Smooth muscle cell (in vitro differentiated cells): ENCODE measurements at regions not wholly inside any gene's neighbourhood (a gene's known extent, or its start where the extent isn't known, plus 50 kb on each side); places are given as distances from the start of the nearest gene placed in this dataset.

Experiments
- DNase-seq: peaks from one replicate; lab custom pipeline; 2025; ENCODE audit not compliant: unreplicated experiment; lab: John Stamatoyannopoulos, UW
- H2AFZ ChIP-seq: fragments of 200-600 bp; sonication (generic); 2 replicates; pipeline ENCODE4 v1.6.0; 2016; ENCODE audit warnings: antibody characterized with exemption, low read depth, mild to moderate bottlenecking
- H3F3A ChIP-seq: fragments of 200-600 bp; sonication (generic); 2 replicates; pipeline ENCODE4 v1.6.0; 2017; ENCODE audit warnings: antibody characterized with exemption, low read depth
- H3K27ac ChIP-seq: fragments of 200-600 bp; sonication (generic); 2 replicates; pipeline ENCODE4 v1.5.1; 2016; ENCODE audit warnings: low read depth, mild to moderate bottlenecking
- H3K27me3 ChIP-seq: fragments of 200-600 bp; sonication (generic); 2 replicates; pipeline ENCODE4 v1.6.1; 2016; ENCODE audit warnings: low read depth, mild to moderate bottlenecking
- H3K36me3 ChIP-seq: fragments of 200-600 bp; sonication (generic); 2 replicates; pipeline ENCODE4 v1.5.1; 2016; ENCODE audit warnings: low read depth
- H3K4me1 ChIP-seq: fragments of 200-600 bp; sonication (generic); 2 replicates; pipeline ENCODE4 v1.5.1; 2016; ENCODE audit warnings: low read depth
- H3K4me2 ChIP-seq: fragments of 200-600 bp; sonication (generic); 2 replicates; pipeline ENCODE4 v1.6.0; 2016; ENCODE audit warnings: mild to moderate bottlenecking
- H3K4me3 ChIP-seq: fragments of 200-600 bp; sonication (generic); 2 replicates; pipeline ENCODE4 v1.5.1; 2016; ENCODE audit warnings: mild to moderate bottlenecking
- H3K79me2 ChIP-seq: fragments of 200-600 bp; sonication (generic); 2 replicates; pipeline ENCODE4 v1.6.0; 2016; ENCODE audit warnings: low read depth, mild to moderate bottlenecking
- H3K9ac ChIP-seq: fragments of 200-600 bp; sonication (generic); 2 replicates; pipeline ENCODE4 v1.6.0; 2016; ENCODE audit warnings: low read depth
- H3K9me3 ChIP-seq: fragments of 200-600 bp; sonication (generic); replicated peaks from 2 replicates; pipeline ENCODE4 v1.5.1; 2016; ENCODE audit warnings: low read depth
- H4K20me1 ChIP-seq: fragments of 200-600 bp; sonication (generic); 2 replicates; pipeline ENCODE4 v1.6.0; 2016; ENCODE audit warnings: low read depth
- WGBS: methylation state at CpG from one replicate; pipeline ENCODE4 v1.1.7; 2016; ENCODE audit warnings: low lambda C conversion rate; 5-methylcytosine and 5-hydroxymethylcytosine counted together
- TF ChIP-seq, protein P1 (sequence below): fragments of 200-600 bp; sonication (generic); IDR thresholded peaks from 2 replicates; pipeline ENCODE4 v1.5.1; 2017; ENCODE audit warnings: borderline replicate concordance, mild to moderate bottlenecking, antibody characterized with exemption; ENCODE audit not compliant: insufficient read depth, poor library complexity, severe bottlenecking

DNA sequence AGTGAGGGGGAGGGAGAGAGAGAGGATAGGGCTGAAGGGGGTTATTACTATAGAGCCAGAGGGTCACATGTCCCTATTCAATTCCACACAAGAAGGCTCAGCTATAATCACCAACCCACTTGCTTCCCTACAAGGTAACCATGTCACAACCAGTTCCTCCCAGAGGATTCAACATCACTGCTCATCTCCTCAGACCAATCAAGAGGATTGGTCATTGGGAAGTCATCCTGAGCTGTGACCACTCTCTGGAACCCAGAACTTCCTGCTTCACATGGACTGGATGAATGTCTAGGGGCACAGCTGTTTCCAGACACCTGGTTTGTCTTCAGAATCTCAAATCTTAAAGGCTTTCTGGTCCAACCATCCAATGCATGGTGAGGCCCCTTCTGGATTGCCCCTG lies 154.9 kb upstream of the SDK2 start:
- Histone ChIP-seq H3K9me3 (peaks cover 3% of the 10 kb centered on the region), H3K27ac (no peak overlapping the region), H3K79me2 (no peaks in the 10 kb centered on the region), H3K4me3 (no peak overlapping the region), H4K20me1 (peaks cover 8% of the 10 kb centered on the region), H3K4me2 (no peak overlapping the region), H3K4me1 (peaks cover 8% of the 10 kb centered on the region), H3K36me3 (no peaks in the 10 kb centered on the region), H3K27me3 (peaks cover 13% of the 10 kb centered on the region), H3K9ac (no peak overlapping the region), H2AFZ (no peak overlapping the region), H3F3A (peaks cover 6% of the 10 kb centered on the region)
- DNase-seq, result no peak
- TF ChIP-seq, protein P1, sequence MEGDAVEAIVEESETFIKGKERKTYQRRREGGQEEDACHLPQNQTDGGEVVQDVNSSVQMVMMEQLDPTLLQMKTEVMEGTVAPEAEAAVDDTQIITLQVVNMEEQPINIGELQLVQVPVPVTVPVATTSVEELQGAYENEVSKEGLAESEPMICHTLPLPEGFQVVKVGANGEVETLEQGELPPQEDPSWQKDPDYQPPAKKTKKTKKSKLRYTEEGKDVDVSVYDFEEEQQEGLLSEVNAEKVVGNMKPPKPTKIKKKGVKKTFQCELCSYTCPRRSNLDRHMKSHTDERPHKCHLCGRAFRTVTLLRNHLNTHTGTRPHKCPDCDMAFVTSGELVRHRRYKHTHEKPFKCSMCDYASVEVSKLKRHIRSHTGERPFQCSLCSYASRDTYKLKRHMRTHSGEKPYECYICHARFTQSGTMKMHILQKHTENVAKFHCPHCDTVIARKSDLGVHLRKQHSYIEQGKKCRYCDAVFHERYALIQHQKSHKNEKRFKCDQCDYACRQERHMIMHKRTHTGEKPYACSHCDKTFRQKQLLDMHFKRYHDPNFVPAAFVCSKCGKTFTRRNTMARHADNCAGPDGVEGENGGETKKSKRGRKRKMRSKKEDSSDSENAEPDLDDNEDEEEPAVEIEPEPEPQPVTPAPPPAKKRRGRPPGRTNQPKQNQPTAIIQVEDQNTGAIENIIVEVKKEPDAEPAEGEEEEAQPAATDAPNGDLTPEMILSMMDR, result no peak

DNA sequence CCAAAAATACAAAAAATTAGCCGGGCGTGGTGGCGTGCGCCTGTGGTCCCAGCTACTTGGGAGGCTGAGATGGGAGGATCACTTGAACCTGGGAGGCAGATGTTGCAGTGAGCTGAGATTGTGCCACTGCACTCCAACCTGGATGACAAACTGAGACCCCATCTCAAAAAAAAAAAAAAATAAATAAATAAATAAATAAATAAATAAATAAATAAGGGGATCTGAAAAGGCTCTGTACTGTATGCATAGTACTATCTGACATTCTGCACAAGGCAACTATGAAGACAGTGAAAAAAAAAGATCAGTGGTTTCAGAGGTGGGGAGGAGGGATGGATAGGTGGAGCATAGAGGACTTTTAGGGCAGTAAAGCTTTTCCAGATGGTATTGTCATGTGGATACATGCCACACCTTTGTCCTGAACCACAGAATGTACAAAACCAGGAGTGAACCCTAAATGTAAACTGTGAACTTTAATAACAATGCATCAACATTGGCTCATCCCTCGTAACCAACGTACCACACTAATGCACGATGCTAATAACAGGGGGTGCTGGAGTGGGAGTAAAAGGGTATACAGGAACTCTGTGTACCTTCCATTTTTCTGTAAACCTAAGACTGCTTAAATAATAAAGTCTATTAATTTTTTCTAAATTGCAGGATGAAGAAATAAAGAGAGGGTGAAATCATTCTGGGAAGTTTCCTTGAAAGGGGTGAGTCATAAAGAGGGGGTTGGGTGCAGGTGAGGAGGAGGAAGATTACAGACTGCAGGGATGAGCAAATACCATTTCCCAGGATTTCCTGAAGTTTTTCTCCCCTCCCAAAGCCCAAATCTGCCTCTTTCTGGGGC lies 155.8 kb upstream of the SDK2 start:
- TF ChIP-seq, protein P1, result no peak
- H3K9me3 ChIP-seq, result peaks cover 3% of the 10 kb centered on the region
- H2AFZ ChIP-seq, result no peak overlapping the region
- no peak overlapping the region for H3K4me2 ChIP-seq
- H4K20me1 ChIP-seq, result peaks cover 8% of the 10 kb centered on the region
- H3K4me1 ChIP-seq, result peaks cover 8% of the 10 kb centered on the region
- H3K4me3 ChIP-seq, result no peak overlapping the region
- DNase-seq, result no peak
- no peak overlapping the region for H3K27ac ChIP-seq
- H3K27me3 ChIP-seq, result peaks cover 12% of the 10 kb centered on the region
- H3F3A ChIP-seq, result peaks cover 6% of the 10 kb centered on the region
- no peak overlapping the region for H3K9ac ChIP-seq
- H3K79me2 ChIP-seq, result no peaks in the 10 kb centered on the region
- no peaks in the 10 kb centered on the region for H3K36me3 ChIP-seq
- 93% methylated on average over 7 of the region's 7 CpGs for WGBS

DNA sequence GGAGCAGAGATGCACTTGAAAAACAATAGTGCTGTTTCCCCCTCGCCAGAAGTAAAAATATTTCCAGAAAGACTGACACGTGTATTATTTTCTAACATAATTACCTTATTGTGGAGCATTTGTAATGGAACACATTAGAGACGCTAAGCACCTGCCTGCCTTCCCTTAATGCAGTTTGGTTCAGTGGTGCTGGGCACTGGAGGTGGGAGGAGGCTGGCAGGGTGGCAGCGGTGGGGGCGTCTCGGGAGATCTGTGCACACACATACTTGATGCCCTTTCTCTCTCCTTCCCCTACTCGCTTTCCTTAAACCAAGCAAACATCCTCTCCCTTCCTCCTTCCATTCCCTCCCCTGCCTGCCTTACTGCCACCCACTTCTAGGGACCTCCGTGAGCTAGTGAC lies 156.6 kb upstream of the SDK2 start:
- DNase-seq, result no peak
- no peak overlapping the region for H3K27ac ChIP-seq
- peaks cover 8% of the 10 kb centered on the region for H4K20me1 ChIP-seq
- TF ChIP-seq, protein P1, result no peak
- no peak overlapping the region for H3K4me2 ChIP-seq
- no peak overlapping the region for H3K4me3 ChIP-seq
- H3F3A ChIP-seq, result peaks cover 6% of the 10 kb centered on the region
- H3K79me2 ChIP-seq, result no peaks in the 10 kb centered on the region
- H3K9ac ChIP-seq, result no peak overlapping the region
- no peaks in the 10 kb centered on the region for H3K36me3 ChIP-seq
- peaks cover 5% of the 10 kb centered on the region for H3K27me3 ChIP-seq
- peaks cover 3% of the 10 kb centered on the region for H3K9me3 ChIP-seq
- H2AFZ ChIP-seq, result no peak overlapping the region
- WGBS, result 85% methylated on average over 8 of the region's 8 CpGs
- H3K4me1 ChIP-seq, result peaks cover 8% of the 10 kb centered on the region

DNA sequence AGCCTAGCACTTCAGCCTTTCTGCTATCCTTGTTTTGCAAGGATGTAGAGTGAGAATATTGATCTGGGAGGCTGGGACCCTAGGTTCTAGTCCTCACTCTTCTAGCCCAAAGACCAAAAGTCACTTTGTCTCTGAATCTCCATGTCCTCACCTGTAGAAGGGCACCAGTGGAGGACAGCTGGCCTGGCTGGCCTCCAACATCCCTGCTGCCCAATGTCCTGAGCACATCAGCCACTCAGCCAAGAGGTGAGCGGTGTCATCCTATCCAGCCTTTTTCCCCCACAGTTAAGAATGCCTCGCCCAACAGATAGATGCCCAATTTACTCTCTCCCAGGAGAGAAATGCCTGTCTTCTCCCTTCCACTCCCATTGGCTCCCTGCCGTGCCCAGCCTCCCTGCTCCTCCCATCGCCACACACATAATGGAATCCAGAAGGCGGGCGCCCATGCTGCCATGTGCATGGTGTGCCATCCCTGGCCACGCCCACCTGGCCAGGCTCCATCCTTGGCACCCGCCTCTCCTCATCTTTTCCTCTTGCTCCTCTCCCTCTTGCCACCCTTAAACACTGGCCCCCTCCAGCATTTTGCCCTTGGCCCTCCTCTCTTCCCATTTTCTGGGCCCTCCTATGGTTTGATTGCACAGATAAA lies 157.3 kb upstream of the SDK2 start:
- H3K4me1 ChIP-seq, result peaks cover 8% of the 10 kb centered on the region
- no peak overlapping the region for H3K9ac ChIP-seq
- H3K4me2 ChIP-seq, result no peak overlapping the region
- peaks cover 6% of the 10 kb centered on the region for H3F3A ChIP-seq
- H4K20me1 ChIP-seq, result peaks cover 8% of the 10 kb centered on the region
- H3K27me3 ChIP-seq, result peaks cover 5% of the 10 kb centered on the region
- DNase-seq, result no peak
- no peak overlapping the region for H2AFZ ChIP-seq
- H3K27ac ChIP-seq, result no peak overlapping the region
- TF ChIP-seq, protein P1, result no peak
- no peak overlapping the region for H3K4me3 ChIP-seq
- WGBS, result 89% methylated on average over 8 of the region's 8 CpGs
- H3K79me2 ChIP-seq, result no peaks in the 10 kb centered on the region
- peaks cover 3% of the 10 kb centered on the region for H3K9me3 ChIP-seq
- no peaks in the 10 kb centered on the region for H3K36me3 ChIP-seq
